PC-9 (cell line): ENCODE measurements at regions not wholly inside any gene's neighbourhood (a gene's known extent, or its start where the extent isn't known, plus 50 kb on each side); places are given as distances from the start of the nearest gene placed in this dataset.

Source experiments
- BruUV-seq: library from RNA; stranded (reverse); fragments of 400-500 nt; replicated peaks from 2 replicates; lab custom pipeline; 2021; lab: Mats Ljungman, UMichigan
- CTCF ChIA-PET: fragments of 300-600 bp; sonication (Branson Sonifier 250); formaldehyde crosslinking; loops from one replicate; lab custom pipeline; 2022; ENCODE audit warnings: antibody characterized with exemption; lab: Charles Lee
- POLR2A ChIA-PET: fragments of 300-600 bp; sonication (Branson Sonifier 250); formaldehyde crosslinking; loops from one replicate; lab custom pipeline; 2022; ENCODE audit warnings: antibody characterized with exemption; ENCODE audit not compliant: unreplicated experiment; lab: Charles Lee
- DNase-seq, 2 experiments: peaks; one replicate each; pipeline versions ENCODE4 v3.0.0 to v3.0.0-alpha.2; 2015 to 2022; ENCODE audit warnings: mixed read lengths in 1 of 2
- H2AFZ ChIP-seq: fragments of 200-600 bp; sonication (generic); 2 replicates; pipeline ENCODE4 v1.8.1; 2017; ENCODE audit warnings: antibody characterized with exemption
- H3F3A ChIP-seq: fragments of 200-600 bp; sonication (generic); 2 replicates; pipeline ENCODE4 v1.8.1; 2017; ENCODE audit warnings: antibody characterized with exemption, mild to moderate bottlenecking, low read depth; ENCODE audit not compliant: insufficient read depth
- H3K27ac ChIP-seq: fragments of 200-600 bp; sonication (generic); 2 replicates; pipeline ENCODE4 v1.6.1; 2016; ENCODE audit warnings: mixed run types
- H3K27me3 ChIP-seq: fragments of 200-600 bp; sonication (generic); 2 replicates; pipeline ENCODE4 v1.6.1; 2016; ENCODE audit warnings: low read depth, mixed run types; ENCODE audit not compliant: insufficient read depth
- H3K36me3 ChIP-seq: fragments of 200-600 bp; sonication (generic); 2 replicates; pipeline ENCODE4 v1.6.1; 2016; ENCODE audit warnings: low read depth, mixed run types
- H3K4me1 ChIP-seq: fragments of 200-600 bp; sonication (generic); replicated peaks from 2 replicates; pipeline ENCODE4 v1.6.1; 2016; ENCODE audit warnings: mixed run types; ENCODE audit not compliant: insufficient read depth
- H3K4me2 ChIP-seq: fragments of 200-600 bp; sonication (generic); 2 replicates; pipeline ENCODE4 v1.6.1; 2017; ENCODE audit warnings: mixed run types
- H3K4me3 ChIP-seq: fragments of 200-600 bp; sonication (generic); 2 replicates; pipeline ENCODE4 v1.6.1; 2016; ENCODE audit warnings: mixed run types
- H3K79me2 ChIP-seq: fragments of 200-600 bp; sonication (generic); 2 replicates; pipeline ENCODE4 v1.6.1; 2017; ENCODE audit warnings: low read depth, mixed run types
- H3K9me2 ChIP-seq: fragments of 200-600 bp; sonication (generic); 2 replicates; pipeline ENCODE4 v1.8.1; 2017; ENCODE audit warnings: mild to moderate bottlenecking; ENCODE audit not compliant: insufficient read depth
- H3K9me3 ChIP-seq: fragments of 200-600 bp; sonication (generic); 2 replicates; pipeline ENCODE4 v1.8.1; 2016; ENCODE audit warnings: low read depth; ENCODE audit not compliant: insufficient read depth
- H4K20me1 ChIP-seq: fragments of 200-600 bp; sonication (generic); 2 replicates; pipeline ENCODE4 v1.8.1; 2017; ENCODE audit not compliant: insufficient read depth
- CTCF ChIP-seq: fragments of 200-600 bp; sonication (generic); conservative IDR thresholded peaks from 2 replicates; pipeline ENCODE4 v1.6.1; 2017; ENCODE audit warnings: mixed run types, antibody characterized with exemption, mild to moderate bottlenecking, moderate library complexity
- EZH2 ChIP-seq: fragments of 200-600 bp; sonication (generic); IDR thresholded peaks from 2 replicates; pipeline ENCODE4 v1.8.0; 2017; ENCODE audit warnings: antibody characterized with exemption, low read depth
- intact Hi-C: fragments of 100-400 bp; cut with micrococcal nuclease; formaldehyde crosslinking; loops from one replicate; pipeline ENCODE4 v1.10.0; 2022; ENCODE audit not compliant: unreplicated experiment

GRCh38 chr11:27864091-27864491 lies 163.8 kb upstream of the BDNF start:
- Histone ChIP-seq H3K9me3 (no peaks in the 10 kb centered on the region), H3K79me2 (no peaks in the 10 kb centered on the region), H2AFZ (no peak overlapping the region), H3K27me3 (no peaks in the 10 kb centered on the region), H3K36me3 (no peaks in the 10 kb centered on the region), H3K4me2 (no peak overlapping the region), H3K9me2 (no peaks in the 10 kb centered on the region), H3K4me3 (no peak overlapping the region), H3K4me1 (peaks cover 18% of the 10 kb centered on the region), H3F3A (no peaks in the 10 kb centered on the region), H4K20me1 (no peaks in the 10 kb centered on the region), H3K27ac (no peak overlapping the region)
- POLR2A ChIA-PET: interaction anchor here (0.7 kb wide), 1 partner anchor 95 kb away, joined by 3 read pairs; no protein-coding TSS in a partner anchor
- intact Hi-C loops: no loop called here
- TF ChIP-seq CTCF: no peak
- no TSS peak for BruUV-seq
- peak in 1 of 2 experiments; percentile 63 for DNase-seq
- CTCF ChIA-PET: no interaction called here

- TF ChIP-seq CTCF (no peak), EZH2 (no peak)
- ChIA-PET CTCF (no interaction called here), POLR2A (interaction anchor here (0.7 kb wide), 1 partner anchor 96 kb away, joined by 3 read pairs; no protein-coding TSS in a partner anchor)
- Histone ChIP-seq H2AFZ (no peak overlapping the region), H3K27me3 (no peaks in the 10 kb centered on the region), H3K4me1 (peaks cover 18% of the 10 kb centered on the region), H3K9me3 (no peaks in the 10 kb centered on the region), H3K4me3 (no peak overlapping the region), H3K4me2 (no peak overlapping the region), H3K36me3 (no peaks in the 10 kb centered on the region), H3K9me2 (no peaks in the 10 kb centered on the region), H4K20me1 (no peaks in the 10 kb centered on the region), H3K79me2 (no peaks in the 10 kb centered on the region), H3F3A (no peaks in the 10 kb centered on the region), H3K27ac (no peak overlapping the region)
- intact Hi-C loops: no loop called here
- DNase-seq: no peak
- BruUV-seq: no TSS peak
Observed at GRCh38 chr11:27863637-27864036, 163.4 kb upstream of the BDNF start.

GRCh38 chr11:27861706-27862430 lies 161.6 kb upstream of the BDNF start:
- Histone ChIP-seq H3K79me2 (no peaks in the 10 kb centered on the region), H3K36me3 (no peaks in the 10 kb centered on the region), H3K27me3 (no peaks in the 10 kb centered on the region), H3K4me1 (peaks cover 18% of the 10 kb centered on the region), H3K9me3 (no peaks in the 10 kb centered on the region), H3K4me3 (no peak overlapping the region), H4K20me1 (no peaks in the 10 kb centered on the region), H3K27ac (no peak overlapping the region), H3F3A (no peaks in the 10 kb centered on the region), H3K9me2 (no peaks in the 10 kb centered on the region), H3K4me2 (0 out of 2 replicates have a peak overlapping the region, but pooled peaks have one; percentile 8), H2AFZ (no peak overlapping the region)
- ChIA-PET POLR2A (interaction anchor here (0.6 kb wide), 1 partner anchor 20 kb away, joined by 7 read pairs; no protein-coding TSS in a partner anchor), CTCF (no interaction called here)
- peak in 1 of 2 experiments; percentile 56 for DNase-seq
- intact Hi-C loops: no loop called here
- no TSS peak for BruUV-seq
- TF ChIP-seq EZH2: no peak
- TF ChIP-seq CTCF: no peak
